HG03520 (cell line): ENCODE measurements at regions not wholly inside any gene's neighbourhood (a gene's known extent, or its start where the extent isn't known, plus 50 kb on each side); places are given as distances from the start of the nearest gene placed in this dataset.
"Not testable (repeated sequence)": the region's sequence is repeated elsewhere in the genome, so short reads cannot be mapped to it uniquely, and the experiment has no call there.

Source experiments
- ATAC-seq: cut with Tn5 transposase; IDR thresholded peaks from one replicate; pipeline ENCODE4 v1.9.1; 2021; ENCODE audit warnings: mild to moderate bottlenecking, moderate library complexity; ENCODE audit not compliant: unreplicated experiment

DNA sequence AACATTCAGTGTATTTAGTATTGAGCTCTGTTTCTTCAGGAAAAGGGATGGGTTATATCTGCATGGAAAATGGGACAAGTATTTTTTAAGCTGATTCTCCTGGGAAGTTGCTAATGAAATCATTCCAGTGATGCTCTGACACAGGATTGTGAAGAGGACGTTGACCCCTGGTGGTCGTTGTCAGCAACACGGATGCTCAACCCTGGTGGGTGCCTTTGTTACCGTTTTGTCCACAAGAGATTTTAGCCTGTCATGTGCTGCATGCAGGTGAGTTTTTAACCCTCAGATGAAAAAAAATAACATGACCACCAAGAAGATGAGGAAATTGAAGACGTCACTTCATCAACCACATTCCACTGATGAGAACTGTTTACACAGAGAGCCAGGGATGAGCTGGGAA, 1186.1 kb downstream of the TMEM121 start:
- not testable (repeated sequence) for ATAC-seq

DNA sequence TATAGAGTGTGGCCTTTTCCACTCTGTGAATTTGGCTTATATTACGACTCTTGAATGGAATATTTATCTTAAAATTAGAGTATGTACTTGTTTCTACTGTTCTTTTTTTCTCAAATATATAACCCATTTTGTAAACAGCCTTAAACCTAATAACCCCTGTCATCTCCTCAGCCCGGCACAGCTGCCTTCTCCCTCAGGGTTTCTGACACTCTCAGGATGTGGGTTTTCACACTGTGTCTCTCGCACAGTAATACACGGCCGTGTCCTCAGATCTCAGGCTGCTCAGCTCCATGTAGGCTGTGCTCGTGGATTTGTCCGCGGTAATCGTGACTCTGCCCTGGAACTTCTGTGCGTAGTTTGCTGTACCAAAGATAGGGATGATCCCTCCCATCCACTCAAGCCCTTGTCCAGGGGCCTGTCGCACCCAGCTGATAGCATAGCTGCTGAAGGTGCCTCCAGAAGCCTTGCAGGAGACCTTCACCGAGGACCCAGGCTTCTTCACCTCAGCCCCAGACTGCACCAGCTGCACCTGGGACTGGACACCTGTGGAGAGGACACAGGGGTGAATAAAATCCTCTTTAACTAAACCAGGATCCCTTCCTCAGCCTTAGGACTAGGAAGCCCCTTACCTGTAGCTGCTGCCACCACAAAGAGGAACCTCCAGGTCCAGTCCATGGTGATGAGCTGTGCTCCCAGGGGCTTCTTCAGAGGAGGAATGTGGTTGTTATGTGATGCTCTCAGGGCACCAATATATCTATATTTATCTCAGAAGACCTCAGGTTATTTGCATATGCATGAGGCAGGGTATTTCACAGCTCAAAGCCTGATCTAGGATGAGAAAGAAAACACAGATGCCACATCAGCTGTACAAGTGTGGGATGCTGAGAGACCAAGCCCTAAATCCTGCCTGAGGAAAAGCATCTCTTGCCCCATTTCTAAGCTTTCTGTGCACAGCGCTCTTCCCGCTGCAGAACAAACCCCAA, 1188.4 kb downstream of the TMEM121 start:
- not testable (repeated sequence) for ATAC-seq

DNA sequence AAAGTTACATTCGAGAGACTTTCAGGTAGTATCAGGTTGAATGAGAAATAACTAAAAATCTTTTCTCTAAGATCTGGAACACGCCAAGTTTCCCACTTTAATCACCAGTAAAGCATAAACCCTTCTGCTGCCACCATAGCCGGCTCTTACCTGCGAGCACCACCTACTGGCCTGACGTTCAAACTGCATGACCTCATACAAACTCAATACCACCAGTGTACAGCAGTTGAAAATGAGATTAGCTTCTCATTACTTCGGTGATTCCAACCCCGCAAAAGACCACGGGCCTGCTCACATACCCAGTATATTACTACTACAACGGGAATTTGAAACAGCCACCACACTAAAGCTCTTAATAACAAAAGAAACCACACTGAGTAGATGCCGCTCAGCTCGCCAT, 1191.2 kb downstream of the TMEM121 start:
- ATAC-seq = not testable (repeated sequence)

DNA sequence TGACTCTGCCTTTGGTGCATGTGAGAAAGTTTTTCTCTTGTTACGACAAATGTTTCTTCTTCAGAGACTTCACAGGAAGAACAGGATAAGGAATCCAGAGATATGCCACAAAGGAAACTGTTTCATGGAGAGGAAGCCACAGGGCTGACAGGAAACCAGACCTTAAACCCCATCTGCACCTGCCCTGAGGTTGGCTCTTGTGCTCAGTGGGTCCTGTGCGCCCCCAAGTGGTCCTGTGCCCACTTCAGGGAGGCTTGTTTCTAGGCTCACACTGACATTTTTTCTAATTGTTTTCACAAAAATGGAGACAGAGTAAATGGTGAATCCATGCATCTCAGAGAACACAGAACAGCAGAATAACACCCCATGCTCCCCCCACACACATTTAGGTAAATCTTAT, 1193.5 kb downstream of the TMEM121 start:
- ATAC-seq = not testable (repeated sequence)

DNA sequence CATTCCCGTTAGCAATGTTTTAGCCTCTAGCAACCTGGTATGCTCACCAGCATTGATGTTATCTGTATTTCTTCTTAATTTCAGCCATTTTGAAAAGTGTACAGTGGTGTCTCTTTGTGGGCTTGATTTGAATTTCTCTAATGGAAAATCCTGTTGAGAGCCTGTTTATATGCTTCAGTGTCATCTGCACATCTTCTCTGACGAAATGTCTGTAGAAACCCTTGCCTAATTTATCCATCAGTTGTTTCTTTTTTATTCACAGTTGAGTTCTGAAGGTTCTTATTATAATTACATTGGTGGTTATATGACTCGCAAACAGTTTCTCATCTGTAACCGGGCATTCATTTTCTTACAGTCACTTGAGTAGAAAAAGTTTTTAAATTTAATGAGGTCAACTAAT, 1195.5 kb downstream of the TMEM121 start:
- ATAC-seq = not testable (repeated sequence)

DNA sequence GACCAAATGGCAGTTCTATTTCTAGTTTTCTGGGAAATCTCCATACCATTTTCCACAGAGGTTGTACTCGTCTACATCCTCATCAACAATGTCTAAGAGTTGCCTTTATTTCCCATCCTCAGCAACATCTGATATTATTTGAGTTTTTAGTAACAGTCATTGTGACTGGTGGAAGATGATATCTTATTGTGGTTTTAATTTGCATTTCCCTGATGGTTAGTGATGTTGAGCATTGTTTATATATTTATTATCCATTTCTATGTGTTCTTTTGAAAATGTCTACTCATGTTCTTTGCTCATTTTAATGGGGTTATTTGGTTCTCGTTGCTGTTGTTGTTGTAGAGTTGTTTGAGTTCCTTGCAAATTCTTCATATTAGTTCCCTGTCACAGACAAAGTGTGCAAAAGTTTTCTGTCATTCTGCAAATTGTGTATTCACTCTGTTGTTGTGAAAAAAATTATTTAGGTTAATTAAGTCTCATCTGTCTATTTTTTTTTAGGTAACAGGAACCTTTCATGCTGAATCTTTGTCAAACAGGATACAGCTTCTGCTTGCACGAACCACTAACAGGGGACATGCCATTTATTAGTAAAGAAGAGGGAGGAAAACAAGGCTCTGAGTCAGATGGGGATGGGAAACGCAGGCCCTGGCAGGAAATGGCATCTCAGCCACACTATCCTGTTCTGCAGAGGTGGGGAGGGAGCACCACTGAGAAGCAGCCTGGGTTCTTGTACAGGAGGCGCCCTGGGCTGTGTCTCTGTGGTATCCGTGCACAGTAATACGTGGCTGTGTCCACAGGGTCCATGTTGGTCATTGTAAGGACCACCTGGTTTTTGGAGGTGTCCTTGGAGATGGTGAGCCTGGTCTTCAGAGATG, 1196.7 kb downstream of the TMEM121 start:
- not testable (repeated sequence) for ATAC-seq

DNA sequence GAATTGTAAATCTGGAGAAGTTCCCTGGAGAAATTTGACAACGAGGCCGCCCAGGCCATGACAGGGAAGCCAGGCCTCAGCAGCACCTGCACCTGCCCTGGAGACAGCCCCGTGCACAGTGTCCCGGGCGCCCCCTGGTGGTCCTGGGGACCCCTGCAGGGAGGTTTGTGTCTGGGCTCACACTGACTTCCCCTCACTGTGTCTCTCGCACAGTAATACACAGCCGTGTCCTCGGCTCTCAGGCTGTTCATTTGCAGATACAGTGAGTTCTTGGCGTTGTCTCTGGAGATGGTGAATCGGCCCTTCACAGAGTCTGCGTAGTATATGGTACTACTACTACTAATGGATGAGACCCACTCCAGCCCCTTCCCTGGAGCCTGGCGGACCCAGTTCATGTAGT, 1201.6 kb downstream of the TMEM121 start:
- ATAC-seq = not testable (repeated sequence)

DNA sequence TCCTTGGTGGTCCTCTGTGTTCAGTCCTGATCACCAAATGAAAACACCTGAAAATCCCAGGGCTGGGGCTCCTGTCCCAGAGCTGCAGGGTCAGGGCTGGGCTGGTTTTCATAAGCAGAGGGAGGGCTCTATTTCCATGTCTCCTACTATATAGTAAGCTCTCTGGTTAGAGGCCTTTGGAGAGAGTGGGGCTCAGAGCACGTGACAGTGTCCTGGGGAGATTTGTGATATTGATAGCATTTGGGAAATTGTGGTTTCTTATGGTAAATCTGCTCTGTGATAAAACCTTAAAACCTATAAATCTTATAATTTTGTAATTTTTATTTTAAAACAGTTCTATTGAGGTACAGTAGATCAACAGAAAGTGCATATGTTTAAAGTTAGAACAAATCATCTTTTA, 1202.2 kb downstream of the TMEM121 start:
- no peak for ATAC-seq

DNA sequence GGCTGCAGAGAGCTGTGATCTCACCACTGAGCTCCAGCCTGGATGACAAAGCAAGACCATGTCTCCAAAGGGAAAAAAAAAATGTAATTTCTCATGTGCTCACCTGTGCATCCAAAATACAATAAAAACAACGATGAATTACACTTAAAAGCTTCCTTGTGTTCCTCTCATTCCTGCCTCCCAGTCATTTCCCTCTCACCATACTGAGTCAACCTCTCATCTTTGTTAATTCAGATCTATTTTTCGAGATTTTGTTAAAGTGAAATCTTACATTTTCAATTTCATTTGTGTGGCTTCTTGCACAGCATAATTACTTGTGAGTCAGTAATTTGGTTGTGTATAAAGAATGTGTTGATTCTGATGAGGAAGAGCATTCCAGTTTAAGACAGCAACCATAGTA, 1203.2 kb downstream of the TMEM121 start:
- no peak for ATAC-seq

DNA sequence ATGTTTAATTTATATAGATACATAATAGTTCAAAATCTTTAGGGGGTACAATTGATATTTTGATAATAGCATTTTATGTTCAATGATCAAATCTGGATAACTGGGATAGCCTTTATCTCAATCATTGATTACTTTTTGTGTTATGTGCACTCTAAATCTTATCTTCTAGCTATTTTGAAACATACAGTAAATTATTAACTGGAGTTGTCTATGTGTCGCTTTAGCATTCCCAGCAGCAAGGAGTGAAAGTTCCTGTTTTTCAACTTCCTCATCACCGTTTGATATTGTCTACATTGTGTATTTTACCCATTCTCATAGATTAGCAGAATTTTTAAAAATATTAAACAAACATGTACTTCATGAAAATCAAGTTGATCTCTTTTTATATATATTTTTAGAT, 1207.4 kb downstream of the TMEM121 start:
- no peak for ATAC-seq

DNA sequence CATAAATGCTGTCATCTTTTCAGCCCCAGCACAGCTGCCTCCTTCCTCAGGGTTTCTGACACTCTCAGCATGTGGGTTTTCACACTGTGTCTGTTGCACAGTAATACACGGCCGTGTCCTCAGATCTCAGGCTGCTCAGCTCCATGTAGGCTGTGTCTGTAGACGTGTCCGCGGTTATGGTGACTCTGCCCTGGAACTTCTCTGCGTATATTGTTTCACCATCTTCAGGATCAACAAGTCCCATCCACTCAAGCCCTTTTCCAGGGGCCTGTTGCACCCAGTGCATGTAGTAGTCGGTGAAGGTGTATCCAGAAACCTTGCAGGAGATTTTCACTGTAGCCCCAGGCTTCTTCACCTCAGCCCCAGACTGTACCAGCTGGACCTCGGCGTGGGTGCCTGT, 1210.6 kb downstream of the TMEM121 start:
- no peak for ATAC-seq

DNA sequence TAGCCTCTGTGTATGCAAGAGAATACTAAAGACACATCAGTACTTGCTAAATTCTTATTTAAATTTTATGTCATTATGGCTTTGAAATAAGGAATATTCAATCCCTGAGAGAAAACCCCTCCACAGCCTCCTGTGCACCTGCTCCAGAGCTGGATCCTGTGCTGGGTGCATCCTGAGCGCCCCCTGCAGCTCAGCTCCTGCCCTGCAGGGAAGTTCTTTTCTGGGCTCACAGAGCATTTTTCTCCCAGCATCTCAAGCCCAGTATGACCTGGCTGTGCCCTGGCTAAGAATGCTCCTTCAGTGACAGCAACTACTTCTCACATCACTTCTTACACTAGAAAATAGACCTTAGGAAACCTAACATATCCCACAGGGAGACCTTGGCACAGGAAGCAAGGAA, 1211.7 kb downstream of the TMEM121 start:
- ATAC-seq = no peak

DNA sequence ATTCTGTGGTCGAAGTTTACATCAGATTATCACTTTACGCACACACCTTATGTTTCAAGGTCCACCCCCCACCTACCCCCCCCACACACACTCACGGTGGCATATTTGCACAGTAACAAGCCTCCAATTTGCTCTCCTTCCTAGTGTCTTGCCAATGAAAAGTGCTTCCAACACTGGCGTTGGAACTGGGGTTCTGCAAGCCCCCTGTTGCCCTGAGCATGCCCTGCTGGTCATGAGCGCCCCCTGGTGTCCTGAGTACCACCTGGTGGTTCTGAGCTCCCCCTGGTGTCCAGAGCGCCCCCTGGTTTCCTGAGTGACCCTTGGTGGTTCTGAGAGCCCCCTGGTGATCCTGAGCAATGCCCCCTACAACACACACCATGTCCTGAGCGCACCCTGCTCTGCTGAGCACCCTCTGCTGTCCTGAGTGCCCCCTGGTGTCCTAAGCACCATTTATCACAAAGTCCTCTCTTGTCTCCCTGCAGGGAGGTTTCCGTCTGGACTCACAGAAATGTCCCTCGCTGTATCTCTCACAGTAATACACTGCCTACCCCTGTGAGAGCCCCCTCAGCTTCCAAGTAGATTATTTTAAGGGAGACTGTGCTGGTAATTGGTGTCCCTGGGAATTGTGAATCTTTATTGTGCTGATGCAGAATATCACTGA, 1212.3 kb downstream of the TMEM121 start:
- not testable (repeated sequence) for ATAC-seq

DNA sequence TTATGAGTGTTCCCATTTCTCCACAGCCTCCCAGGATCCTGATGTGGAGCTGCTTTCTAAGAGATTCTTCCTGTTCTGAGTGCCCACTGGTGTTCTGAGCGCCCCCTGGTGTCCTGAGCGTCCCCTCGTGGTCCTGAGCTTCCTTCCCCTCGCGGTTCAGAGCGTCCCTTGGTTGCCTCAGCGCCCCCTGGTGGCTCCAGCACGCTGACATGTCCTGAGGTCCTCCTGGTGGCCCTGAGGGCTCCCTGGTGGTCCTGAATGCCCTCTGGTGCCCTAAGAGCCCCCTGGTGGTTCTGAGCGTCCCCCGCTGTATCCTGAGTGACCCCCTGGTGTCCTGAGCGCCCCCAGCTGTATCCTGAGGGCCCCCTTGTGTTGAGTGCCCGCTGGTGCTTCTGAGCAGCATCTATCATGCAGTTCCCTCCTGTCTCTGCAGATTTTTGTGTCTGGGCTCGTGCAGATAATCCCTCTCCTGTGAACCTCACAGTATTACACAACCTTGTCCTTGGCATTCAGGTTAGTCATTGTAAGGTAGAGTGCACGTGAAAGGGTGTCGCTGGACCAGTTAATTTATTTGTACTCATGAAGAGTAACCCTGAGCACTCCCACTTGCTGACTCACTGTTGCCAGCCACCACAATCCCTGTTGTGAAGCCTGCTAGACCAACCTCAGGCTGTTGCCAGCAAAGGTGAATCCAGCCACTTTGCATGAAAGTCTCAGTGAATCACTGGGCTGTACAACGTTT, 1214.9 kb downstream of the TMEM121 start:
- ATAC-seq = peak; percentile 72

DNA sequence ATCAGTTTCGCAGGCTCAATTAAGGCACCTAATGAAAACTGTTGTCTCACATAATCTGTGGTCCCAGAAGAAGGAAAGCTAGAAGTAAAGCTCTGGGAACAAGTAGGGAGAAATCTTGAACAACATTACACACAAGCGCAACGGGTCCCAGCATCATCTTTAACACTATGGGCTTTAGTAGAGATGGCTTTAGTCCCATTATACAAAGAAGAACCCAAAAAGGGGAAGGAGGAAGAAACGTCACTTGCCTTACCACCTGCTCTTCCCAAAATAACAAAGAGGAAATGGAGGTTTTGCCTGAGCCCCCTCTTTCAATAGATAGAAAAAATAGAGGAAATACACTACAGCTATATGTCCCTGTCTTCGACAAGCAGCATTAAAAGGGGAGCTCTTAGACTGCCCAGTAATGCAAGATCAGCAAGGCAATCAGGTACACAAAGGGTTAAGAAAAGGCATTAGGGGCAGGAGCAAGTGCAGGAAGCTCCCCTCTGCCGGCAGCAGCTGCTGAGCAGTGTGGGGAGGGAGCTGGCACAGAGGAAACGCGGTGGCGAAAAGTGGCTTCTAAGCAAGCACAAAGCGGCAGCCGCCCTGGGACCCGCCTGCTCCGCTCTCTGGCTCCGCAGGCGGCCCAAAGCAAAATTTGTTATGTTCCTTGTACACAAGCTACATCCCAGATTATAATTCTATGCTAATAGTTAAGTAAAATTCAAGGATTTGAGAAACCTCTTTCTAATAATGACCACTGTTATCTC, 1218.8 kb downstream of the TMEM121 start:
- ATAC-seq = not testable (repeated sequence)

DNA sequence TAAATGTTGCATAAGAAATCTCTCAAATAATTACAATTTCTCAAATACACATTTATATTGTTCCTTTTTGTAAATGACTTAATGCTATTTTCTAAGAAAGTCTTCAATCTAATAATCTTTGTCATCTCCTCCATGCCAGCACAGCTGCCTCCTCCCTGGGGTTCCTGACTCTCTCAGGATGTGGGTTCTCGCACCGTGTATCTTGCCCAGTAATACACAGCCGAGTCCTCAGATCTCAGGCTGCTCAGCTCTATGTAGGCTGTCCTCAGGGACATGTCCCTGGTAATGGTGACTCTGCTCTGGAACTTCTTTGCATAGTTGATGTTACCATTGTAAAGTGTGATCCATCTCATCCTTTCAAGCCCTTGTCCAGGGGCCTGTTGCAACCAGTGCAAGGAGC, 1223.7 kb downstream of the TMEM121 start:
- not testable (repeated sequence) for ATAC-seq

DNA sequence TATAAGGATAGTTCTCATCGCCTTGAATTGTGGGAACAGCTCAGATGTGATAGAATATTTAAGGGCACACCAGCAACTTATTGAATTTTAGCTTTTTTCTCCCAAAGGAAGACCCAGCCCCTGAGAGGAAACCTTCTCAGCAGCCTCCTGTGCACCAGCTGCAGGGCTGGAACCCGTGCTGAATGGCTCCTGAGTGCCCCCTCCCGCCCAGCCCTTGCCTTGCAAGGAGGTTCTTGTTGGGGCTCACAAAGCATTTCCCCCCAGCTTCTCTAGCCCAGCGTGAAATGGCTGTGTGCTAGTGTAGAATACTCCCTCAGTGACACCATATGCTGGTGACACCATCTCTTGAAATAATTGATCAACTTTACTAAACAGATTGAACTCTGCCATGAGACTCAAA, 1227.4 kb downstream of the TMEM121 start:
- ATAC-seq = not testable (repeated sequence)

DNA sequence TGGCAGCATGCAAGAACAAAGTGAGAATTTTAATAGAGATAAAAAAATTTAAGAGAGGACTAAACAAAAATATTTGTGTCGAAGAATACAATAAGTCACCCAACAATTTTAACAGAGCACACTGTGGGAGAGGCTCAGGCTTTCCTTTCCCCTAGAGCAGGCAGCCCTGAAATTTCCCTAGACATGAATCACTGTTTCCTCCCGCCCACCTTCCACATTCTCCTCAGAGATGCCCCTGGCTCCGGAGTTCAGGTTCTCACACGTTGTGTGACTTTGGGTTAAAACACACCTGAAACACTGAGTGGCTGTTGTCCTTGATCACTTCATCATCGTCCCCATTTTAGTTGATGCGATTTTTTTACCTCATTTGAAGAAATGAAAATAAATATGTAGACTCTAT, 1231.1 kb downstream of the TMEM121 start:
- ATAC-seq = not testable (repeated sequence)
